Testis (tissue), 2 donors: ENCODE measurements at regions not wholly inside any gene's neighbourhood (a gene's known extent, or its start where the extent isn't known, plus 50 kb on each side); places are given as distances from the start of the nearest gene placed in this dataset.

Experiments
- DNase-seq: peaks from one replicate; pipeline ENCODE4 v3.0.0-alpha.2; 2019
- H3K27ac ChIP-seq, 2 donors: fragments of 200-600 bp; sonication (generic); one replicate each; pipeline ENCODE4 v1.5.1; 2019
- H3K27me3 ChIP-seq: fragments of 200-600 bp; sonication (generic); one replicate; pipeline ENCODE4 v1.5.1; 2019
- H3K36me3 ChIP-seq: fragments of 200-600 bp; sonication (generic); one replicate; pipeline ENCODE4 v1.5.1; 2017; ENCODE audit warnings: low read depth; ENCODE audit errors: missing control alignments
- H3K4me1 ChIP-seq: fragments of 200-600 bp; sonication (generic); one replicate; pipeline ENCODE4 v1.5.1; 2019
- H3K4me3 ChIP-seq, 2 donors: fragments of 200-600 bp; sonication (generic); one replicate each; pipeline ENCODE4 v1.5.1; 2017 to 2019
- H3K9me3 ChIP-seq: fragments of 200-600 bp; sonication (generic); one replicate; pipeline ENCODE4 v1.5.1; 2017
- POLR2A ChIP-seq: fragments of 450-650 bp; IDR thresholded peaks from one replicate; pipeline ENCODE4 v1.6.1; 2017; ENCODE audit warnings: antibody characterized with exemption, mild to moderate bottlenecking, moderate library complexity
- WGBS, 2 donors: methylation state at CpG; one replicate each; pipeline ENCODE4 v1.1.5; 2018; 5-methylcytosine and 5-hydroxymethylcytosine counted together
- intact Hi-C: fragments of 100-400 bp; cut with DNase I; formaldehyde crosslinking; loops from one replicate; pipeline ENCODE4 v1.15.1; 2023; ENCODE audit warnings: low total_unique reads
- TF ChIP-seq, protein P1 (sequence below), 3 experiments: fragments of 450-650 bp in 2 of 3; fragments of 200-600 bp in 1 of 3; sonication (generic) in 1 of 3; IDR thresholded peaks; one replicate each; pipeline ENCODE4 v1.5.1; 2016 to 2019; ENCODE audit warnings: antibody characterized with exemption in 3 of 3, mild to moderate bottlenecking in 2 of 3, moderate library complexity in 1 of 3

DNA sequence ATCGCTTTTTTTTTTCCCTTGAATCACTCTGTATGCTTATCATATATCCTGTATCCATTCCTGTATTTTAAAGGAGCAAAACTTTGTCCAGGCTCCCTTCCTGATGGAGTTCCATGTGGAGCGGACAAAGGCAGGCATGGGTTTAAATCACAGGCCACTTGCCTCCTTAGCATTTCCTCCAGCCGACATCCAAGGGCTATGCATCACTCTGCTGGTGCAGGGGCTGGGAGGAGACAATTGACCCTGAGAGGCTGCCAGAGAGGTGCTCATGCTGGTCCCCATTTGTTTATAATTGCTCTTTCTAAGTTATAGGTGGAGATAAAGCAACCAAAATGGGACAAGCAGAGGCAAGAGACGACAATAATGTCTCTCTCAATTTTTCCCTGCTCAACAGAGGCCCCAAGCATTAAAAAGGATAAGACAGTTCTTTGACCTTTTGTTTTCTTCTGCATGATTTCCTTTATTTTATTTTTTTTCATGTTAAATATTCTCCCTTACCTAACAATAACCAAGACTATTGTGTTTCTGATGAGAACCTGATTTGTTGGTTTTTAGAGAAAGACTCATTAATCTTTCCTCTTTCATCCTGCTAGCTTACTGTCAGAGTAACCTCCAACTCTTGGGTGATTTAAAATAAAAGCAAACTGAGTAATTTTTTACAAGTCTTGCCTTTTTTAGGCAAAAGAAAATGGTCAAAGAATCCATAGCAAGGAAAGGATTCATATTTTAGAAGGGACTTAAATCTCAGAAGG lies 353.7 kb downstream of the ADGRL2 start:
- H3K27ac ChIP-seq, result no peak overlapping the region
- no peak overlapping the region for H3K4me3 ChIP-seq
- H3K36me3 ChIP-seq, result no peaks in the 10 kb centered on the region
- 84 to 93% methylated on average over 4 of the region's 4 CpGs for WGBS, 2 donors
- DNase-seq, result no peak
- TF ChIP-seq POLR2A, result no peak
- TF ChIP-seq, protein P1, sequence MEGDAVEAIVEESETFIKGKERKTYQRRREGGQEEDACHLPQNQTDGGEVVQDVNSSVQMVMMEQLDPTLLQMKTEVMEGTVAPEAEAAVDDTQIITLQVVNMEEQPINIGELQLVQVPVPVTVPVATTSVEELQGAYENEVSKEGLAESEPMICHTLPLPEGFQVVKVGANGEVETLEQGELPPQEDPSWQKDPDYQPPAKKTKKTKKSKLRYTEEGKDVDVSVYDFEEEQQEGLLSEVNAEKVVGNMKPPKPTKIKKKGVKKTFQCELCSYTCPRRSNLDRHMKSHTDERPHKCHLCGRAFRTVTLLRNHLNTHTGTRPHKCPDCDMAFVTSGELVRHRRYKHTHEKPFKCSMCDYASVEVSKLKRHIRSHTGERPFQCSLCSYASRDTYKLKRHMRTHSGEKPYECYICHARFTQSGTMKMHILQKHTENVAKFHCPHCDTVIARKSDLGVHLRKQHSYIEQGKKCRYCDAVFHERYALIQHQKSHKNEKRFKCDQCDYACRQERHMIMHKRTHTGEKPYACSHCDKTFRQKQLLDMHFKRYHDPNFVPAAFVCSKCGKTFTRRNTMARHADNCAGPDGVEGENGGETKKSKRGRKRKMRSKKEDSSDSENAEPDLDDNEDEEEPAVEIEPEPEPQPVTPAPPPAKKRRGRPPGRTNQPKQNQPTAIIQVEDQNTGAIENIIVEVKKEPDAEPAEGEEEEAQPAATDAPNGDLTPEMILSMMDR (IDR thresholded peaks at IDR 0.05), result no peak
- intact Hi-C loops, result no loop called here
- H3K27me3 ChIP-seq, result no peaks in the 10 kb centered on the region
- no peaks in the 10 kb centered on the region for H3K4me1 ChIP-seq
- H3K9me3 ChIP-seq, result no peaks in the 10 kb centered on the region

- no peak for DNase-seq
- no peak overlapping the region for H3K4me3 ChIP-seq
- intact Hi-C loops, result no loop called here
- no peaks in the 10 kb centered on the region for H3K36me3 ChIP-seq
- TF ChIP-seq POLR2A, result no peak
- TF ChIP-seq, protein P1 (IDR thresholded peaks at IDR 0.05), result no peak
- no peak overlapping the region for H3K27ac ChIP-seq
- no peaks in the 10 kb centered on the region for H3K4me1 ChIP-seq
- no peaks in the 10 kb centered on the region for H3K9me3 ChIP-seq
- no peaks in the 10 kb centered on the region for H3K27me3 ChIP-seq
Measured at GRCh38 chr1:82153752-82154151, 353.0 kb downstream of the ADGRL2 start.

DNA sequence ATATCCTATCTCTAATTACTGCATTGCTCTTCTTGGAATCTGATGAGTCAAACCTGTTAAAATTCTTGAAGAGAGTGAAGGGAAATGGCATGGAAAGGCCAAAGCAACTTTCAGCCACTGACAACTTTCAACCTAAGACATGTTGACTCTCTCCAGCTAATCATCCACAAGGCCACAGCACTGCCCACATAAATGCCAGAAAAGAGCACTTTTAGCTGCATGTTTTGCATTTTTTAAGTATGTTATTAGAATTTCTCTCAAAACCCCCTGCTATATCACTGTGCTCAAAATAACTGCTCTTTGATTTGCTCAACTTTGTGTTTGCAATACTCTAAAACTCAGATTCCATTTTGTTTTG lies 352.5 kb downstream of the ADGRL2 start:
- intact Hi-C loops, result no loop called here
- H3K9me3 ChIP-seq, result no peaks in the 10 kb centered on the region
- H3K36me3 ChIP-seq, result no peaks in the 10 kb centered on the region
- TF ChIP-seq, protein P1 (IDR thresholded peaks at IDR 0.05), result no peak
- no peak for TF ChIP-seq POLR2A
- no peaks in the 10 kb centered on the region for H3K4me1 ChIP-seq
- H3K27me3 ChIP-seq, result no peaks in the 10 kb centered on the region
- no peak overlapping the region for H3K4me3 ChIP-seq
- no peak overlapping the region for H3K27ac ChIP-seq
- no peak for DNase-seq

DNA sequence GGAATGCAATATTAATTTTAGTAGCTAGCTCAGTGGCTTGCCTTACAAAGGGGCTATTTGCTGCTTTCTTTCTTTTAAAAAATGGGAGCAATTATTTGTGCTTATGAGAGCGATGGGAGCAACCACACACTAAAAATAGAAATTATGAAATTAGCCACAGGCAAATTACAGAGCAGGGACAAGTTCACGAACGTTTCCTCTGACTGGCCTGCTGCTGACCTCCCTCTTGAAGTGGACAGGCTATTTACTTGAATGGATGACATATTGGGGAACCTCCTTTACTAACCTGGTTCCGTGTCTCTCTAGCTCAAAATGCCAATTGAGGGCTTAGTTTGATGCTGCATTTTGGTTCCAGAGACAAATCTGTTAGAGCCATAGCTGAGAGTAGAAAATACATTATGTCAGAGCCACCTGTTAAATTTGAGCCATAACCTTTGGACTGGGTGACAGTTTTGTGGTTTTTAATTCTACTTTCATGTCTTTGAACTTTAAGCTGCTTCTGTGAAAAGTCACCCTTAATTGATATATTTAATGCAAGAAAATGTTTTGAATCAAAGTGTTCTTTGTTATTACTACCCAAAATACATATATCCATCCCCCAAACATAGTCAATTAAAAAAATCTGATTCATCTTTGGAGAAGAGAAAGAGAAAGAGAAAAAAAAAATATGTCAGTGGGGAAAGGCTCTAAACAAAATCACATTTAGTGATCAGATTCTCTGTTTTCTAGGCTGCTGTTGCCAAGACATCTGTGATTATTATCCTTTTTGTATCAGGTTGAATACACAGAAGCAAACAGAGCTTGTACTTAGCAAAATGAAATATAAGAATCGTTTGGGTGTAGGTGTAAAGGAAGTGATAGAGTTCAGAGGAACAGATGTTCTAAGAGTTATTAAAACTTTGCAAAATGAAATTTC lies 351.9 kb downstream of the ADGRL2 start:
- 39 to 57% methylated on average over 5 of the region's 5 CpGs for WGBS, 2 donors
- intact Hi-C loops, result no loop called here

More for the DNA sequence above, 351.9 kb downstream of the ADGRL2 start:
- H3K36me3 ChIP-seq, result no peaks in the 10 kb centered on the region
- no peaks in the 10 kb centered on the region for H3K27me3 ChIP-seq
- H3K27ac ChIP-seq, result no peak overlapping the region
- no peak overlapping the region for H3K4me3 ChIP-seq
- no peaks in the 10 kb centered on the region for H3K4me1 ChIP-seq
- DNase-seq, result no peak
- TF ChIP-seq, protein P1 (IDR thresholded peaks at IDR 0.05), result no peak
- TF ChIP-seq POLR2A, result no peak
- no peaks in the 10 kb centered on the region for H3K9me3 ChIP-seq
